ENCODE measurements at regions not wholly inside any gene's neighbourhood (a gene's known extent, or its start where the extent isn't known, plus 50 kb on each side); places are given as distances from the start of the nearest gene placed in this dataset.

DNA sequence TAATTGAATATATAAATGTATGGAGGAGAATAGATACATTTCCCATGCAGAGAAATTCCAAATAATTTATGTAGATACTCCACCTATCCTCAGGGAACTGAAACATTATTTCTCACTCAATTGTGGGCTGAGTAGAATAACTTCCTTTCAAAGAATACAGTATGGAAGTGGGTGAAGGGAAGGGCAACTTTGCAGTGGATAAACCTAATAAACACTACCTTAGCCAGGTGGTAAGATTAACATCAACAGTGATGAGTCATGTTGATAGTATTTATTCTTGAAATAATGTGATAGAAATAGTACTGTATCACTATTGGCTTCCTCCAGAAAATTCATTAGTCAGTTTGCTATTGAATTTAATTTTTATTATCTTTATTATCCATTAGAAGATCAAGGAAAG is 716.4 kb upstream of the CHAC2 start:
- TF ChIP-seq, protein P1, sequence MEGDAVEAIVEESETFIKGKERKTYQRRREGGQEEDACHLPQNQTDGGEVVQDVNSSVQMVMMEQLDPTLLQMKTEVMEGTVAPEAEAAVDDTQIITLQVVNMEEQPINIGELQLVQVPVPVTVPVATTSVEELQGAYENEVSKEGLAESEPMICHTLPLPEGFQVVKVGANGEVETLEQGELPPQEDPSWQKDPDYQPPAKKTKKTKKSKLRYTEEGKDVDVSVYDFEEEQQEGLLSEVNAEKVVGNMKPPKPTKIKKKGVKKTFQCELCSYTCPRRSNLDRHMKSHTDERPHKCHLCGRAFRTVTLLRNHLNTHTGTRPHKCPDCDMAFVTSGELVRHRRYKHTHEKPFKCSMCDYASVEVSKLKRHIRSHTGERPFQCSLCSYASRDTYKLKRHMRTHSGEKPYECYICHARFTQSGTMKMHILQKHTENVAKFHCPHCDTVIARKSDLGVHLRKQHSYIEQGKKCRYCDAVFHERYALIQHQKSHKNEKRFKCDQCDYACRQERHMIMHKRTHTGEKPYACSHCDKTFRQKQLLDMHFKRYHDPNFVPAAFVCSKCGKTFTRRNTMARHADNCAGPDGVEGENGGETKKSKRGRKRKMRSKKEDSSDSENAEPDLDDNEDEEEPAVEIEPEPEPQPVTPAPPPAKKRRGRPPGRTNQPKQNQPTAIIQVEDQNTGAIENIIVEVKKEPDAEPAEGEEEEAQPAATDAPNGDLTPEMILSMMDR (IDR thresholded peaks at IDR 0.05; ENCODE audit: borderline replicate concordance, control extremely low read depth, extremely low read depth, insufficient read depth, missing control alignments), result no peak
- DNase-seq (ENCODE audit: low spot score), result no peak
- in situ Hi-C loops (cut with MboI; ENCODE audit: low sequenced_read_pairs, unreplicated experiment), result no loop called here

DNA sequence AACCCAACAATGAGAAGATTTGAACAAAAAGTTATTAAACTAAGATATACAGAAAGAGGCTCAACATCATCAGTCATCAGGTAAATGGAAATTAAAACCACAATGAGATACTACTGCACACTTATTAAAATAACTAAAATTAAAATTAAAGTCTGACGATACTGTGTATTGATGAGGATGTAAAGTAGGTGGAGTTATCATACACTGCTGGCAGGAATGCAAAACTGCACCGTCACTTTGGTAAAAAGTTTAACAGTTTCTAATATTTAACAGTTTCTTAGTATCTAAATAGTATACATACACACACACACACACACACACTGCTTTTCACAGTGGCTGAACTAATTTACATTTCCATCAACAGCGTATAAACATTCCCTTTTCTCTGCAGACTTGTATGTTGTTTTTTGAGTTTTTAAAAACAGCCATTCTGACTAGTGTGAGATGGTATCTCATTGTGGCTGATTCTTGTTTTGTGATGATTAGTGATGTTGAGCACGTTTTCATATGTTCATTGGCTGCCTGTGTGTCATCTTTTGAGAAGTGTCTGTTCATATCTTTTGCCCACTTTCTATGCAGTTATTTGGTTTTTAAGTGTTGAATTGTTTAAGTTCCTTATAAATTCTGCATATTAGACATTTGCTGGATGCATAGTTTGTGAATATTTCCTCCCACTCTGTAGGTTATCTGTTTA is 726.9 kb upstream of the CHAC2 start:
- TF ChIP-seq, protein P1 (IDR thresholded peaks at IDR 0.05; ENCODE audit: borderline replicate concordance, control extremely low read depth, extremely low read depth, insufficient read depth, missing control alignments), result no peak
- in situ Hi-C loops (cut with MboI; ENCODE audit: low sequenced_read_pairs, unreplicated experiment), result no loop called here
- no peak for DNase-seq (ENCODE audit: low spot score)

GRCh38 chr2:53036196-53036595 is 731.4 kb upstream of the CHAC2 start:
- no peak for DNase-seq (ENCODE audit: low spot score)
- in situ Hi-C loops (cut with MboI; ENCODE audit: low sequenced_read_pairs, unreplicated experiment), result no loop called here
- TF ChIP-seq, protein P1 (IDR thresholded peaks at IDR 0.05; ENCODE audit: borderline replicate concordance, control extremely low read depth, extremely low read depth, insufficient read depth, missing control alignments), result no peak

- in situ Hi-C loops (cut with MboI; ENCODE audit: low sequenced_read_pairs, unreplicated experiment), result no loop called here
- TF ChIP-seq, protein P1 (IDR thresholded peaks at IDR 0.05; ENCODE audit: borderline replicate concordance, control extremely low read depth, extremely low read depth, insufficient read depth, missing control alignments), result no peak
- DNase-seq (ENCODE audit: low spot score), result no peak
Observed at GRCh38 chr2:53035153-53035552, 732.5 kb upstream of the CHAC2 start.

- TF ChIP-seq, protein P1 (IDR thresholded peaks at IDR 0.05; ENCODE audit: borderline replicate concordance, control extremely low read depth, extremely low read depth, insufficient read depth, missing control alignments), result no peak
- in situ Hi-C loops (cut with MboI; ENCODE audit: low sequenced_read_pairs, unreplicated experiment), result no loop called here
- DNase-seq (ENCODE audit: low spot score), result no peak
Observed at GRCh38 chr2:53033411-53033810, 734.2 kb upstream of the CHAC2 start.

DNA sequence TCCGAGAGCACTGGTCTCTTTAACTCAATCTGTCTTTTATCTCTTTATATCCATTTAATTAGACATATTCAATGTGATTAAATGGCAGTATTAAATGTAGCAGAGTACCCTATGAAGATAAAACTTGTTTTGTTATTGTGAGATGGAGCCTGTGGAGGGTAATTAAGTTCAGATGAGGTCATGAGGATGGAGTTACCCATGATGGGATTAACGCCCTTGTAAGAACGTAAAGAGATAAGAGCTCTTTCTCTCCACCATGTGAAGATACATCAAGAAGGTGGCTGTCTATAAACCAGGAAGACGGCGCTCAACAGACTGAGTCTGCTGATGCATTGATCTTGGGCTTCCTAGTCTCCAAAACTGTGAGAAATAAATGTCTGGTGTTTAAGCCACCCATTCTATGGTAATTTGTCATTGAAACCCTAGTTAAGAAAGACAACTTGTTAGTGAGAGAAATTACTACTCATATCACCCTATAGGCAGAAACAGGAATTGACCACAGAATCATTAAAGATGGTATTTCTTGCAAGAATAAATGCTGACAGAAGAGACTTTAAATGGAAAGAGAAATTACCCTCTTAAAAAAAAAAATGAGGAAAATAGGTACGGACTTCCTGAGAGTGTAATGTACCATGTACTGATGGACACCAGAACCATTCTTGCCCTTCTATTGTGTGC is 738.7 kb upstream of the CHAC2 start:
- TF ChIP-seq, protein P1 (IDR thresholded peaks at IDR 0.05; ENCODE audit: borderline replicate concordance, control extremely low read depth, extremely low read depth, insufficient read depth, missing control alignments), result no peak
- DNase-seq (ENCODE audit: low spot score), result no peak
- in situ Hi-C loops (cut with MboI; ENCODE audit: low sequenced_read_pairs, unreplicated experiment), result no loop called here
